Loucy (cell line): ENCODE measurements at regions not wholly inside any gene's neighbourhood (a gene's known extent, or its start where the extent isn't known, plus 50 kb on each side); places are given as distances from the start of the nearest gene placed in this dataset.

Source experiments
- EZH2phosphoT487 ChIP-seq: fragments of 200-600 bp; IDR thresholded peaks from 2 replicates; pipeline ENCODE4 v1.6.1; 2018; ENCODE audit warnings: antibody characterized with exemption, mild to moderate bottlenecking, moderate library complexity, borderline replicate concordance
- TF ChIP-seq, protein P1 (sequence below): fragments of 200-600 bp; sonication (generic); conservative IDR thresholded peaks from 2 replicates; pipeline ENCODE4 v1.5.1; 2014; ENCODE audit warnings: mild to moderate bottlenecking, antibody characterized with exemption, low read length

GRCh38 chr5:5046680-5047502 lies 93.2 kb upstream of the ADAMTS16 start:
- TF ChIP-seq, protein P1, sequence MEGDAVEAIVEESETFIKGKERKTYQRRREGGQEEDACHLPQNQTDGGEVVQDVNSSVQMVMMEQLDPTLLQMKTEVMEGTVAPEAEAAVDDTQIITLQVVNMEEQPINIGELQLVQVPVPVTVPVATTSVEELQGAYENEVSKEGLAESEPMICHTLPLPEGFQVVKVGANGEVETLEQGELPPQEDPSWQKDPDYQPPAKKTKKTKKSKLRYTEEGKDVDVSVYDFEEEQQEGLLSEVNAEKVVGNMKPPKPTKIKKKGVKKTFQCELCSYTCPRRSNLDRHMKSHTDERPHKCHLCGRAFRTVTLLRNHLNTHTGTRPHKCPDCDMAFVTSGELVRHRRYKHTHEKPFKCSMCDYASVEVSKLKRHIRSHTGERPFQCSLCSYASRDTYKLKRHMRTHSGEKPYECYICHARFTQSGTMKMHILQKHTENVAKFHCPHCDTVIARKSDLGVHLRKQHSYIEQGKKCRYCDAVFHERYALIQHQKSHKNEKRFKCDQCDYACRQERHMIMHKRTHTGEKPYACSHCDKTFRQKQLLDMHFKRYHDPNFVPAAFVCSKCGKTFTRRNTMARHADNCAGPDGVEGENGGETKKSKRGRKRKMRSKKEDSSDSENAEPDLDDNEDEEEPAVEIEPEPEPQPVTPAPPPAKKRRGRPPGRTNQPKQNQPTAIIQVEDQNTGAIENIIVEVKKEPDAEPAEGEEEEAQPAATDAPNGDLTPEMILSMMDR, result no peak
- TF ChIP-seq EZH2phosphoT487, result no peak
